Uterus (tissue), 3 donors: ENCODE measurements at regions not wholly inside any gene's neighbourhood (a gene's known extent, or its start where the extent isn't known, plus 50 kb on each side); places are given as distances from the start of the nearest gene placed in this dataset.
A peak's percentile ranks its signal among the peaks of the same experiment; 100 is the strongest.

ENCODE experiments used
- DNase-seq, 2 donors: peaks; one replicate each; pipeline ENCODE4 v3.0.0-alpha.2; 2019 to 2020
- H3K27ac ChIP-seq, 2 donors: fragments of 200-600 bp; sonication (generic); 1 replicate in 1 of 2; 2 replicates in 1 of 2; pipeline ENCODE4 v1.5.1; 2016 to 2018
- H3K27me3 ChIP-seq, 2 donors: fragments of 200-600 bp; sonication (generic); one replicate each; pipeline ENCODE4 v1.5.1; 2018 to 2019; ENCODE audit warnings: control low read depth in 1 of 2
- H3K36me3 ChIP-seq, 2 donors: fragments of 200-600 bp; sonication (generic); one replicate each; pipeline ENCODE4 v1.5.1; 2019; ENCODE audit warnings: control low read depth in 1 of 2
- H3K4me1 ChIP-seq, 2 donors: fragments of 200-600 bp; sonication (generic); one replicate each; pipeline ENCODE4 v1.5.1; 2018 to 2019; ENCODE audit warnings: control low read depth in 1 of 2
- H3K4me3 ChIP-seq, 2 donors: fragments of 200-600 bp; sonication (generic); 1 replicate in 1 of 2; 2 replicates in 1 of 2; pipeline ENCODE4 v1.5.1; 2018 to 2019; ENCODE audit warnings: mild to moderate bottlenecking in 1 of 2
- H3K9me3 ChIP-seq, 2 donors: fragments of 200-600 bp; sonication (generic); one replicate each; pipeline ENCODE4 v1.5.1; 2019; ENCODE audit warnings: control low read depth in 1 of 2
- POLR2A ChIP-seq, 2 donors: fragments of 450-650 bp; IDR thresholded peaks; one replicate each; pipeline ENCODE4 v1.6.1; 2016; ENCODE audit warnings: antibody characterized with exemption in 2 of 2, mild to moderate bottlenecking in 1 of 2, moderate library complexity in 1 of 2
- intact Hi-C: fragments of 100-400 bp; cut with DNase I; formaldehyde crosslinking; loops from one replicate; pipeline ENCODE4 v1.15.1; 2023; ENCODE audit warnings: low total_unique reads
- TF ChIP-seq, protein P1 (sequence below), 4 experiments: fragments of 200-600 bp in 2 of 4; fragments of 450-650 bp in 2 of 4; sonication (generic) in 2 of 4; IDR thresholded peaks; one replicate each; pipeline ENCODE4 v1.5.1; 2016 to 2019; ENCODE audit warnings: antibody characterized with exemption in 4 of 4, mild to moderate bottlenecking in 2 of 4, moderate library complexity in 1 of 4
- donor health status: DM: yes; HTN: yes; CAD: no.

DNA sequence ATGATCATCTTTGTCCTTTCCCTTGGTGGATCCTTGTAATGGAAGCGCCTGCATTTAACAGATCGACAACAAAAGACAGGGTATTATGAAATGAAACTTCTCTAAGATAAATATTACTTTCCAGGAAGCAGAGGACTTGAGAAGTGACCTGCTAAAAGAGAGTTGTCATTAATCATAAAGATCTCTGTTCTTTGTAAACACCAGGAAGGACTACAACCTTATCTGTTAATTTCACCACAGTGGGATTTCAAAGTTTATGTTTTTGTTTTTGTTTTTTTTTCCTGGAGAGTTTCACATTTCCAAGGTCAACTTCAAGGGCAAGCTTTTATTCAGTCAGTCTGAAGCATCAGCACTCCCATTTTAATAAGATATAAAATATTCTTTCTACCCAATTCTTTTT, 170.9 kb downstream of the RCHY1 start:
- Histone ChIP-seq H3K36me3 (no peaks in the 10 kb centered on the region), H3K4me1 (peaks cover 0 to 7% of the 10 kb centered on the region in 2 donors), H3K27me3 (no peaks in the 10 kb centered on the region), H3K9me3 (no peaks in the 10 kb centered on the region), H3K27ac (peak overlapping the region in 1 of 2 donors; percentile 85), H3K4me3 (no peak overlapping the region)
- intact Hi-C loops: no loop called here
- no peak for DNase-seq
- no peak for TF ChIP-seq POLR2A (IDR thresholded peaks at IDR 0.05)
- TF ChIP-seq, protein P1, sequence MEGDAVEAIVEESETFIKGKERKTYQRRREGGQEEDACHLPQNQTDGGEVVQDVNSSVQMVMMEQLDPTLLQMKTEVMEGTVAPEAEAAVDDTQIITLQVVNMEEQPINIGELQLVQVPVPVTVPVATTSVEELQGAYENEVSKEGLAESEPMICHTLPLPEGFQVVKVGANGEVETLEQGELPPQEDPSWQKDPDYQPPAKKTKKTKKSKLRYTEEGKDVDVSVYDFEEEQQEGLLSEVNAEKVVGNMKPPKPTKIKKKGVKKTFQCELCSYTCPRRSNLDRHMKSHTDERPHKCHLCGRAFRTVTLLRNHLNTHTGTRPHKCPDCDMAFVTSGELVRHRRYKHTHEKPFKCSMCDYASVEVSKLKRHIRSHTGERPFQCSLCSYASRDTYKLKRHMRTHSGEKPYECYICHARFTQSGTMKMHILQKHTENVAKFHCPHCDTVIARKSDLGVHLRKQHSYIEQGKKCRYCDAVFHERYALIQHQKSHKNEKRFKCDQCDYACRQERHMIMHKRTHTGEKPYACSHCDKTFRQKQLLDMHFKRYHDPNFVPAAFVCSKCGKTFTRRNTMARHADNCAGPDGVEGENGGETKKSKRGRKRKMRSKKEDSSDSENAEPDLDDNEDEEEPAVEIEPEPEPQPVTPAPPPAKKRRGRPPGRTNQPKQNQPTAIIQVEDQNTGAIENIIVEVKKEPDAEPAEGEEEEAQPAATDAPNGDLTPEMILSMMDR (IDR thresholded peaks at IDR 0.05): no peak

GRCh38 chr4:75340561-75340960, 173.6 kb downstream of the RCHY1 start:
- no peaks in the 10 kb centered on the region for H3K36me3 ChIP-seq
- DNase-seq: no peak
- H3K27me3 ChIP-seq: no peaks in the 10 kb centered on the region
- intact Hi-C loops: no loop called here
- TF ChIP-seq, protein P1 (IDR thresholded peaks at IDR 0.05): no peak
- no peak for TF ChIP-seq POLR2A (IDR thresholded peaks at IDR 0.05)
- H3K9me3 ChIP-seq: no peaks in the 10 kb centered on the region
- H3K4me3 ChIP-seq: no peak overlapping the region
- H3K4me1 ChIP-seq: peaks cover 0 to 7% of the 10 kb centered on the region in 2 donors
- no peak overlapping the region for H3K27ac ChIP-seq

GRCh38 chr4:75338352-75338880, 175.8 kb downstream of the RCHY1 start:
- TF ChIP-seq, protein P1 (IDR thresholded peaks at IDR 0.05): no peak
- no peak for TF ChIP-seq POLR2A (IDR thresholded peaks at IDR 0.05)
- Histone ChIP-seq H3K27me3 (no peaks in the 10 kb centered on the region), H3K4me1 (no peaks in the 10 kb centered on the region), H3K4me3 (no peak overlapping the region), H3K9me3 (no peaks in the 10 kb centered on the region), H3K36me3 (no peaks in the 10 kb centered on the region), H3K27ac (no peak overlapping the region)
- intact Hi-C loops: no loop called here
- DNase-seq: no peak

- intact Hi-C loops: no loop called here
- Histone ChIP-seq H3K4me3 (no peak overlapping the region), H3K27me3 (no peaks in the 10 kb centered on the region), H3K4me1 (no peaks in the 10 kb centered on the region), H3K27ac (peak overlapping the region; percentile 19 to 46), H3K9me3 (no peaks in the 10 kb centered on the region), H3K36me3 (no peaks in the 10 kb centered on the region)
- DNase-seq: peak in 1 of 2 donors; percentile 32
- TF ChIP-seq, protein P1 (IDR thresholded peaks at IDR 0.05): no peak
- no peak for TF ChIP-seq POLR2A (IDR thresholded peaks at IDR 0.05)
These were observed 186.2 kb downstream of the RCHY1 start for GRCh38 chr4:75327804-75328512.

DNA sequence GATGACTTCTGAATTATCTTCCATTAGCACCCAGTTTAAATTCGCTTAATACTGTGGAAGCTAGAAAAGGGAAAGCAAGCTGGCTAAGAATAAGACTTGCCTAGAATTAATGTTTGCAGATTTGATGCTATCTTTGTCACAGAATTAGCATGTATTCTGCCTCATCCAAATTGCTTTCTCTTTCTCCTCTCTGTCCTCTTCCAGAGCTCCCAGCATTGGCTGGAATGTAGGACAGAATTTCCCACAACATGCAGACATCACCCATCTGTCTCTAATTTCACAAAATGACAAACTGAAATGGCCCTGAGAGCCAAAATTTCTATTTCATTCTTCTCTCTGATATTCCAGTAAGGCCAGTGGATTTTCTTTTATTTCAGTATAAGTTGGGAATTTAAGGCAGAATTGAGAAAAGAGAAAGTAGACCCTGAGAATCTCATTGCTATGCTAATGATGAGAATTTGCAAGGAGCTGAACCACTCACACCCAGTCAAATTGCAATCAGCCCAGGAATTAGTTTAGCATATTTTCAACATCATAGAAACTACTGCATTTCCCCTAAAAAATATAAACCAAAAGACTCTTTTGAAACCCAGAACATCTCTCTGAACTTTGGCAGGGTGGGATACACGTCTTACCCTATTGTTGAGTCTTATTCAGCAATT, 188.8 kb downstream of the RCHY1 start:
- H3K27ac ChIP-seq: peak overlapping the region in 1 of 2 donors; percentile 1
- H3K4me3 ChIP-seq: no peak overlapping the region
- H3K36me3 ChIP-seq: no peaks in the 10 kb centered on the region
- no peaks in the 10 kb centered on the region for H3K4me1 ChIP-seq
- no peak for TF ChIP-seq POLR2A (IDR thresholded peaks at IDR 0.05)
- TF ChIP-seq, protein P1 (IDR thresholded peaks at IDR 0.05): no peak
- H3K27me3 ChIP-seq: no peaks in the 10 kb centered on the region
- H3K9me3 ChIP-seq: no peaks in the 10 kb centered on the region
- intact Hi-C loops: no loop called here
- DNase-seq: no peak
